HEK293 (cell line): ENCODE measurements at regions not wholly inside any gene's neighbourhood (a gene's known extent, or its start where the extent isn't known, plus 50 kb on each side); places are given as distances from the start of the nearest gene placed in this dataset.

Experiments
- CTCF ChIA-PET: fragments of 350-600 bp; formaldehyde crosslinking; extraction: SDS; loops from one replicate; lab custom pipeline; 2021; ENCODE audit warnings: antibody characterized with exemption; lab: Yijun Ruan, JAX
- POLR2A ChIA-PET: fragments of 300-600 bp; formaldehyde crosslinking; extraction: SDS; loops from one replicate; lab custom pipeline; 2020; ENCODE audit warnings: antibody characterized with exemption, inconsistent platforms; lab: Yijun Ruan, JAX
- H3K27ac ChIP-seq: fragments of 200-500 bp; sonication (Bioruptor generic); 2 replicates; pipeline ENCODE4 v1.5.1; 2014; ENCODE audit warnings: low read depth, low read length, control low read depth, inconsistent platforms; ENCODE audit errors: extremely low read depth
- H3K36me3 ChIP-seq, 2 experiments: fragments of 200-500 bp in 1 of 2; sonication (Bioruptor generic) in 1 of 2; 1 replicate in 1 of 2; 2 replicates in 1 of 2; pipeline ENCODE4 v1.5.1; 2014 to 2017; ENCODE audit warnings: inconsistent platforms in 2 of 2, low read length in 2 of 2; ENCODE audit not compliant: control insufficient read depth in 2 of 2, insufficient read depth in 1 of 2
- H3K4me1 ChIP-seq: fragments of 200-500 bp; sonication (Bioruptor generic); 2 replicates; pipeline ENCODE4 v1.5.1; 2014; ENCODE audit warnings: mild to moderate bottlenecking, low read length, inconsistent platforms; ENCODE audit not compliant: control insufficient read depth, insufficient read depth
- H3K4me3 ChIP-seq: 2 replicates; pipeline ENCODE4 v1.5.1; 2011; ENCODE audit warnings: low read depth, mild to moderate bottlenecking, control low read depth, low read length, moderate library complexity
- H3K9me3 ChIP-seq: fragments of 200-500 bp; sonication (Bioruptor generic); 2 replicates; pipeline ENCODE4 v1.5.1; 2014; ENCODE audit warnings: low read depth, low read length, inconsistent platforms; ENCODE audit not compliant: control insufficient read depth, insufficient read depth
- HOXD13 ChIP-seq: sonication (generic); formaldehyde crosslinking; IDR thresholded peaks from 2 replicates; pipeline ENCODE4 v1.8.0; 2022; ENCODE audit warnings: missing genetic modification reagents, borderline replicate concordance
- KLF17 ChIP-seq: fragments of 450-650 bp; formaldehyde crosslinking; IDR thresholded peaks from 2 replicates; pipeline ENCODE4 v1.5.1; 2016; ENCODE audit warnings: missing biosample characterization, missing genetic modification characterization
- SCRT1 ChIP-seq: fragments of 450-650 bp; formaldehyde crosslinking; IDR thresholded peaks from 2 replicates; pipeline ENCODE4 v1.5.1; 2016; ENCODE audit warnings: missing biosample characterization, missing genetic modification characterization, borderline replicate concordance
- SP3 ChIP-seq: fragments of 450-650 bp; formaldehyde crosslinking; IDR thresholded peaks from 2 replicates; pipeline ENCODE4 v1.5.1; 2016; ENCODE audit warnings: missing biosample characterization, missing genetic modification characterization
- TRIM28 ChIP-seq: IDR thresholded peaks from 2 replicates; pipeline ENCODE4 v1.6.1; 2011; ENCODE audit warnings: low read length, control low read depth, borderline replicate concordance
- ZBTB48 ChIP-seq: fragments of 450-650 bp; formaldehyde crosslinking; IDR thresholded peaks from 2 replicates; pipeline ENCODE4 v1.5.1; 2016; ENCODE audit warnings: missing biosample characterization, missing genetic modification characterization
- ZBTB8A ChIP-seq: fragments of 450-650 bp; formaldehyde crosslinking; IDR thresholded peaks from 2 replicates; pipeline ENCODE4 v1.5.1; 2016; ENCODE audit warnings: missing biosample characterization, missing genetic modification characterization
- ZNF133 ChIP-seq: fragments of 450-650 bp; formaldehyde crosslinking; IDR thresholded peaks from 2 replicates; pipeline ENCODE4 v1.5.1; 2016; ENCODE audit warnings: missing biosample characterization, missing genetic modification characterization
- ZNF146 ChIP-seq: fragments of 450-650 bp; formaldehyde crosslinking; IDR thresholded peaks from 2 replicates; pipeline ENCODE4 v1.5.1; 2016; ENCODE audit warnings: missing biosample characterization, missing genetic modification characterization
- ZNF157 ChIP-seq: fragments of 450-650 bp; formaldehyde crosslinking; IDR thresholded peaks from 2 replicates; pipeline ENCODE4 v1.5.1; 2016; ENCODE audit warnings: missing biosample characterization, missing genetic modification characterization
- ZNF23 ChIP-seq: fragments of 450-650 bp; formaldehyde crosslinking; IDR thresholded peaks from 2 replicates; pipeline ENCODE4 v1.5.1; 2016; ENCODE audit warnings: missing biosample characterization, missing genetic modification characterization, borderline replicate concordance
- ZNF24 ChIP-seq: fragments of 450-650 bp; formaldehyde crosslinking; IDR thresholded peaks from 2 replicates; pipeline ENCODE4 v1.5.1; 2016; ENCODE audit warnings: missing biosample characterization, missing genetic modification characterization
- ZNF518A ChIP-seq: fragments of 450-650 bp; formaldehyde crosslinking; conservative IDR thresholded peaks from 2 replicates; pipeline ENCODE4 v1.5.1; 2016; ENCODE audit warnings: low read depth, missing biosample characterization, missing genetic modification characterization
- ZNF529 ChIP-seq: fragments of 450-650 bp; formaldehyde crosslinking; IDR thresholded peaks from 2 replicates; pipeline ENCODE4 v1.5.1; 2017; ENCODE audit warnings: missing genetic modification characterization, missing biosample characterization; ENCODE audit not compliant: insufficient replicate concordance
- ZNF548 ChIP-seq: fragments of 450-650 bp; formaldehyde crosslinking; IDR thresholded peaks from 2 replicates; pipeline ENCODE4 v1.5.1; 2016; ENCODE audit warnings: missing biosample characterization, missing genetic modification characterization
- ZNF623 ChIP-seq: fragments of 450-650 bp; formaldehyde crosslinking; IDR thresholded peaks from 2 replicates; pipeline ENCODE4 v1.5.1; 2016; ENCODE audit warnings: missing biosample characterization, missing genetic modification characterization
- ZNF629 ChIP-seq: fragments of 450-650 bp; formaldehyde crosslinking; IDR thresholded peaks from 2 replicates; pipeline ENCODE4 v1.5.1; 2017; ENCODE audit warnings: missing biosample characterization, missing genetic modification characterization
- ZSCAN5A ChIP-seq: fragments of 450-650 bp; formaldehyde crosslinking; IDR thresholded peaks from 2 replicates; pipeline ENCODE4 v1.5.1; 2016; ENCODE audit warnings: missing biosample characterization, missing genetic modification characterization
- TF ChIP-seq, protein P1 (sequence below): fragments of 450-650 bp; formaldehyde crosslinking; IDR thresholded peaks from 2 replicates; pipeline ENCODE4 v1.5.1; 2016; ENCODE audit warnings: missing biosample characterization, missing genetic modification characterization
- TF ChIP-seq, protein P2 (sequence below): fragments of 450-650 bp; formaldehyde crosslinking; IDR thresholded peaks from 2 replicates; pipeline ENCODE4 v1.5.1; 2016; ENCODE audit warnings: missing biosample characterization, missing genetic modification characterization

- TF ChIP-seq, protein P1, sequence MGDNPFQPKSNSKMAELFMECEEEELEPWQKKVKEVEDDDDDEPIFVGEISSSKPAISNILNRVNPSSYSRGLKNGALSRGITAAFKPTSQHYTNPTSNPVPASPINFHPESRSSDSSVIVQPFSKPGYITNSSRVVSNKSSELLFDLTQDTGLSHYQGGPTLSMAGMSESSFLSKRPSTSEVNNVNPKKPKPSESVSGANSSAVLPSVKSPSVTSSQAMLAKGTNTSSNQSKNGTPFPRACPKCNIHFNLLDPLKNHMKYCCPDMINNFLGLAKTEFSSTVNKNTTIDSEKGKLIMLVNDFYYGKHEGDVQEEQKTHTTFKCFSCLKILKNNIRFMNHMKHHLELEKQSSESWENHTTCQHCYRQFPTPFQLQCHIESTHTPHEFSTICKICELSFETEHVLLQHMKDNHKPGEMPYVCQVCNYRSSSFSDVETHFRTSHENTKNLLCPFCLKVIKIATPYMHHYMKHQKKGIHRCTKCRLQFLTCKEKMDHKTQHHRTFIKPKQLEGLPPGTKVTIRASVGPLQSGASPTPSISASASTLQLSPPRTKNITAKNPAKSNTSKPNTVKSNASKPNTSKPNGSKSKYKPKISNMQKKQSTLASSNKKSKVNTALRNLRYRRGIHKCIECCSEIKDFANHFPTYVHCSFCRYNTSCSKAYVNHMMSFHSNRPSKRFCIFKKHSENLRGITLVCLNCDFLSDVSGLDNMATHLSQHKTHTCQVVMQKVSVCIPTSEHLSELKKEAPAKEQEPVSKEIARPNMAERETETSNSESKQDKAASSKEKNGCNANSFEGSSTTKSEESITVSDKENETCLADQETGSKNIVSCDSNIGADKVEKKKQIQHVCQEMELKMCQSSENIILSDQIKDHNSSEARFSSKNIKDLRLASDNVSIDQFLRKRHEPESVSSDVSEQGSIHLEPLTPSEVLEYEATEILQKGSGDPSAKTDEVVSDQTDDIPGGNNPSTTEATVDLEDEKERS (tag by site-specific recombination), result no peak
- TF ChIP-seq SP3 (tag by site-specific recombination) (no peak), ZBTB8A (tag by site-specific recombination) (no peak), ZNF518A (tag by site-specific recombination) (no peak), ZNF157 (tag by site-specific recombination) (no peak), ZNF548 (no peak), ZSCAN5A (tag by site-specific recombination) (no peak)
These were observed 706.4 kb upstream of the GOT2 start (continued) for GRCh38 chr16:59440502-59440901.

DNA sequence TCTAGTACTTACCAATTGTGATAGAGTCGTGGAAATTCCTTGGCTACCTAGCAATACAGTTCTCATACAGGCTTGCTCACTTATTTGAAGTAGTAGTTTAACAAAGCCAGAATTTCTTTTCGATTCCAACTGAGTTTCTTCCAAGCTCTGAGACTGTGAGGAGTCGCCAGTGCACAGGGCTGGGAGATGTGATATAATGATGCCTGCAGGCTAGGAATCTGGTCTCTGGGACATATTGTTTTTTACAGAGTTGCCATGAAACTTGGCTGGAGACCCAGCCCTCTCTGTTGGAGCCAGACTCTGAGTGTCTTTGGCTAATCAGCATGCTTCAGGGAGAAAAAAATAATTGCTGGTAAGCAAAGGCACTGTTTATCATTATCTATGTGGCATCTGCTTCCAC is 698.8 kb upstream of the GOT2 start:
- POLR2A ChIA-PET, result no interaction called here

More for the DNA sequence above, 698.8 kb upstream of the GOT2 start:
- CTCF ChIA-PET, result no interaction called here
- no peaks in the 10 kb centered on the region for H3K9me3 ChIP-seq
- no peak overlapping the region for H3K27ac ChIP-seq
- H3K36me3 ChIP-seq, result no peaks in the 10 kb centered on the region
- no peaks in the 10 kb centered on the region for H3K4me1 ChIP-seq
- TF ChIP-seq, protein P2, sequence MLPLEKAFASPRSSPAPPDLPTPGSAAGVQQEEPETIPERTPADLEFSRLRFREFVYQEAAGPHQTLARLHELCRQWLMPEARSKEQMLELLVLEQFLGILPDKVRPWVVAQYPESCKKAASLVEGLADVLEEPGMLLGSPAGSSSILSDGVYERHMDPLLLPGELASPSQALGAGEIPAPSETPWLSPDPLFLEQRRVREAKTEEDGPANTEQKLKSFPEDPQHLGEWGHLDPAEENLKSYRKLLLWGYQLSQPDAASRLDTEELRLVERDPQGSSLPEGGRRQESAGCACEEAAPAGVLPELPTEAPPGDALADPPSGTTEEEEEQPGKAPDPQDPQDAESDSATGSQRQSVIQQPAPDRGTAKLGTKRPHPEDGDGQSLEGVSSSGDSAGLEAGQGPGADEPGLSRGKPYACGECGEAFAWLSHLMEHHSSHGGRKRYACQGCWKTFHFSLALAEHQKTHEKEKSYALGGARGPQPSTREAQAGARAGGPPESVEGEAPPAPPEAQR (tag by site-specific recombination), result no peak
- no peak for TF ChIP-seq ZNF529 (tag by site-specific recombination)
- no peak for TF ChIP-seq TRIM28
- TF ChIP-seq HOXD13 (CRISPR knock-in tag), result no peak
- no peak for TF ChIP-seq ZNF629 (tag by site-specific recombination)
- TF ChIP-seq ZNF23, result no peak
- TF ChIP-seq ZBTB48, result no peak
- no peak for TF ChIP-seq ZNF133 (tag by site-specific recombination)
- TF ChIP-seq ZNF623 (tag by site-specific recombination), result no peak
- no peak for TF ChIP-seq SCRT1 (tag by site-specific recombination)
- TF ChIP-seq KLF17, result no peak
- TF ChIP-seq ZNF24 (tag by site-specific recombination), result no peak
- TF ChIP-seq ZNF146 (tag by site-specific recombination), result no peak
- no peak overlapping the region for H3K4me3 ChIP-seq
